ENCODE measurements at regions not wholly inside any gene's neighbourhood (a gene's known extent, or its start where the extent isn't known, plus 50 kb on each side); places are given as distances from the start of the nearest gene placed in this dataset.
"Not testable (repeated sequence)": the region's sequence is repeated elsewhere in the genome, so short reads cannot be mapped to it uniquely, and the experiment has no call there.

- no peak for DNase-seq
Observed at GRCh38 chr9:93900971-93901861, 53.9 kb downstream of the BARX1 start.

- DNase-seq = no peak
Observed at GRCh38 chr9:93900436-93900819, 54.7 kb downstream of the BARX1 start.

GRCh38 chr9:93899609-93900435 lies 55.3 kb downstream of the BARX1 start:
- DNase-seq = no peak

- no peak for DNase-seq
Observed at GRCh38 chr9:93898502-93899426, 56.4 kb downstream of the BARX1 start.

- peak in 2 of 4 experiments; percentile 8 to 32 for DNase-seq
Observed at GRCh38 chr9:93898026-93898425, 57.1 kb downstream of the BARX1 start.

- no peak for DNase-seq
Observed at GRCh38 chr9:93897075-93897970, 57.8 kb downstream of the BARX1 start.

- no peak for DNase-seq
Observed at GRCh38 chr9:93896496-93897033, 58.6 kb downstream of the BARX1 start.

- DNase-seq = no peak
Observed at GRCh38 chr9:93896093-93896492, 59.1 kb downstream of the BARX1 start.

GRCh38 chr9:93895535-93895934 lies 59.6 kb downstream of the BARX1 start:
- no peak for DNase-seq

- DNase-seq = no peak
Observed at GRCh38 chr9:93894691-93895079, 60.5 kb downstream of the BARX1 start.

- no peak for DNase-seq
Observed at GRCh38 chr9:93893899-93894690, 61.1 kb downstream of the BARX1 start.

GRCh38 chr9:93893194-93893593 lies 62.0 kb downstream of the BARX1 start:
- no peak for DNase-seq

GRCh38 chr9:93892748-93893147 lies 62.4 kb downstream of the BARX1 start:
- no peak for DNase-seq

GRCh38 chr9:93891549-93892310 lies 63.4 kb downstream of the BARX1 start:
- DNase-seq = no peak

GRCh38 chr9:93891050-93891449 lies 64.1 kb downstream of the BARX1 start:
- no peak for DNase-seq

GRCh38 chr9:93890436-93890935 lies 64.7 kb downstream of the BARX1 start:
- DNase-seq = no peak

GRCh38 chr9:93886911-93887310 lies 68.2 kb downstream of the BARX1 start:
- no peak for DNase-seq

GRCh38 chr9:93884808-93885207 lies 70.3 kb downstream of the BARX1 start:
- no peak for DNase-seq

- not testable (repeated sequence) for DNase-seq
Observed at GRCh38 chr9:93879662-93880407, 75.3 kb downstream of the BARX1 start.
